ENCODE measurements at regions not wholly inside any gene's neighbourhood (a gene's known extent, or its start where the extent isn't known, plus 50 kb on each side); places are given as distances from the start of the nearest gene placed in this dataset.

GRCh38 chr6:95489185-95489863 is 88.0 kb upstream of the MANEA start:
- in situ Hi-C loops (cut with MboI; ENCODE audit: low sequenced_read_pairs, unreplicated experiment), result no loop called here
- DNase-seq (ENCODE audit: low spot score), result no peak
- TF ChIP-seq, protein P1, sequence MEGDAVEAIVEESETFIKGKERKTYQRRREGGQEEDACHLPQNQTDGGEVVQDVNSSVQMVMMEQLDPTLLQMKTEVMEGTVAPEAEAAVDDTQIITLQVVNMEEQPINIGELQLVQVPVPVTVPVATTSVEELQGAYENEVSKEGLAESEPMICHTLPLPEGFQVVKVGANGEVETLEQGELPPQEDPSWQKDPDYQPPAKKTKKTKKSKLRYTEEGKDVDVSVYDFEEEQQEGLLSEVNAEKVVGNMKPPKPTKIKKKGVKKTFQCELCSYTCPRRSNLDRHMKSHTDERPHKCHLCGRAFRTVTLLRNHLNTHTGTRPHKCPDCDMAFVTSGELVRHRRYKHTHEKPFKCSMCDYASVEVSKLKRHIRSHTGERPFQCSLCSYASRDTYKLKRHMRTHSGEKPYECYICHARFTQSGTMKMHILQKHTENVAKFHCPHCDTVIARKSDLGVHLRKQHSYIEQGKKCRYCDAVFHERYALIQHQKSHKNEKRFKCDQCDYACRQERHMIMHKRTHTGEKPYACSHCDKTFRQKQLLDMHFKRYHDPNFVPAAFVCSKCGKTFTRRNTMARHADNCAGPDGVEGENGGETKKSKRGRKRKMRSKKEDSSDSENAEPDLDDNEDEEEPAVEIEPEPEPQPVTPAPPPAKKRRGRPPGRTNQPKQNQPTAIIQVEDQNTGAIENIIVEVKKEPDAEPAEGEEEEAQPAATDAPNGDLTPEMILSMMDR (IDR thresholded peaks at IDR 0.05; ENCODE audit: borderline replicate concordance, control extremely low read depth, extremely low read depth, insufficient read depth, missing control alignments), result no peak

- TF ChIP-seq, protein P1 (IDR thresholded peaks at IDR 0.05; ENCODE audit: borderline replicate concordance, control extremely low read depth, extremely low read depth, insufficient read depth, missing control alignments), result no peak
- no peak for DNase-seq (ENCODE audit: low spot score)
- in situ Hi-C loops (cut with MboI; ENCODE audit: low sequenced_read_pairs, unreplicated experiment), result no loop called here
Measured at GRCh38 chr6:95496769-95497426, 80.4 kb upstream of the MANEA start.

DNA sequence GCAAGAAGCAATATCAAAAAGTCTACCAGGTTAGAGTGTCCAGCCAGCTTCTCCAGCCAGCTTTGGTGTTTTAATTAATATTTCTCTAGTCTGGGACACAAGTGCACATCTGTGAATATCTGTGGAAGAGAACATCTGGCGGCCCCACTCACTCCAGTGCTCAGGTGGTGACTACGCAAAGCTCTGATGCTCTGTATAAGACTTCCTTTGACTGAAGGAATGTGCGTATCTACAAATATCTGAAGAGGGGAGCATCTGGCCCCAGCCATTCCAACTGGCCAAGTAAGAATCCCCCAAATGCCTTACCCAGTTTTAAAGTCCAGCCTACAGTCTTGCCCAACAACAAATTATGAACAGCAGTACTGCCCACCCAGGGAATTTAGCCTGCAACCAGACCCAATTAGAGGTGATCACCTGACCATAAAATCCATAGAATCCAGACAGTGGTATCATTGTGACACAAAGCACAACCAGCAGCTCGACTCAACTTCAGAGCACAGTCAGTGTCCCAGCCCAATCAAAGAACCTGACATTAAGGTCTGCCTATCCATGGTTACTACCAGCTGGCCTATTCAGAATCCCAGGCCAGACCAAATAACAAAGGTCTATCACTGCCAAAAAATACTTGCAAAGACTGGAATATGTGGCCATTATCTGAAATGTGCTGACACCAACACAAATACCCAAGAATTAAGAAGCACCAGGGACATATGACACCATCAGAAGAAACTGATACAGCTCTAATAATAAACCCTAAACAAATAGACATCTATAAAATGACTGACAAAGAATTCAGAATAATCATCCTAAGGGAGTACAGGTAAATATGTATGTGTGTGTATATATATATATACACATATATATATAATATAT is 76.1 kb upstream of the MANEA start:
- TF ChIP-seq, protein P1 (IDR thresholded peaks at IDR 0.05; ENCODE audit: borderline replicate concordance, control extremely low read depth, extremely low read depth, insufficient read depth, missing control alignments), result no peak
- in situ Hi-C loops (cut with MboI; ENCODE audit: low sequenced_read_pairs, unreplicated experiment), result no loop called here
- DNase-seq (ENCODE audit: low spot score), result no peak

- DNase-seq (ENCODE audit: low spot score), result no peak
- TF ChIP-seq, protein P1 (IDR thresholded peaks at IDR 0.05; ENCODE audit: borderline replicate concordance, control extremely low read depth, extremely low read depth, insufficient read depth, missing control alignments), result no peak
- in situ Hi-C loops (cut with MboI; ENCODE audit: low sequenced_read_pairs, unreplicated experiment), result no loop called here
Measured at GRCh38 chr6:95503568-95503967, 73.8 kb upstream of the MANEA start.

DNA sequence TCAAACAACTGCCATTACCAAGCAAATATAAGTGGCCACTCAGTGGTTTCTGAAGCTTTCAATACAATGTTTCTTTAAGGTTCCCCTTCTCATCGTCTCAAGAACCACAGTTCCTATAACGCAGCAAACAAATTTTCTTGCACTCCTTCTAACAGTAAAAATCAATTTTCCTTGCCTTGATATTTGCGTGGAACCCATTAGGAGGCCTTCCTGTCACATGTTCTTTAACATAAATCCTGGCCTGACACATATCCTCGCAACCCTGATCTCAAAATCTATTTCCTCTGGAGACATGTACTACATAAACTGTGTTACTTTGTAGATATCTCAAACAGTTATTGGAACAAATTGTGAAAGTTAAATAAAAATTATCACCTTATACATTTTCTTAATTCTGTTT is 65.9 kb upstream of the MANEA start:
- in situ Hi-C loops (cut with MboI; ENCODE audit: low sequenced_read_pairs, unreplicated experiment), result no loop called here
- no peak for DNase-seq (ENCODE audit: low spot score)

DNA sequence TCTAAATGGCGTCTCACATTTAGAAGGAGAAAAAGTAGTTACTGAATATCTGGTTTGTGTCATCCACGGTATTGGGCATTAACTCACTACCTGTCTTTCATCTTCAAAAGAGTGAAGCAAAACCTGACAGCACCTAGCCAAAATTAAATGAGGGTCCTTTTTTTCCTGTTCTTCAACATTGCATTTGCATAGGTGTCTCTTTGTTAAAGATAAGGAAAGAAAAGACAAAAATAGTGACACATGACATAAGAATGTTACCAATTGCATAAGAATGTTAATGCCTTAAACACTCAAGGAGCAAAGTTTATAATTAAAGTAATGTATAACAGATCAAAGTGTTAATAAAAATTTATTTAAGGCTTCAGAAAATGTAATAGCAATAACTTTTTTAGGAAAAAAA is 61.4 kb upstream of the MANEA start:
- TF ChIP-seq, protein P1 (IDR thresholded peaks at IDR 0.05; ENCODE audit: borderline replicate concordance, control extremely low read depth, extremely low read depth, insufficient read depth, missing control alignments), result no peak
- DNase-seq (ENCODE audit: low spot score), result no peak
- in situ Hi-C loops (cut with MboI; ENCODE audit: low sequenced_read_pairs, unreplicated experiment), result no loop called here

More for the DNA sequence above, 65.9 kb upstream of the MANEA start:
- TF ChIP-seq, protein P1 (IDR thresholded peaks at IDR 0.05; ENCODE audit: borderline replicate concordance, control extremely low read depth, extremely low read depth, insufficient read depth, missing control alignments), result no peak
